ENCODE measurements at regions not wholly inside any gene's neighbourhood (a gene's known extent, or its start where the extent isn't known, plus 50 kb on each side); places are given as distances from the start of the nearest gene placed in this dataset.

GRCh38 chr4:98794565-98795205 lies 134.2 kb downstream of the EIF4E start:
- no peak for TF ChIP-seq POLR2AphosphoS5 (IDR thresholded peaks at IDR 0.05)
- no peak for TF ChIP-seq CTCF (IDR thresholded peaks at IDR 0.05)
- no peak for TF ChIP-seq POLR2A (IDR thresholded peaks at IDR 0.05)
- WGBS: 86% methylated on average over 3 of the region's 3 CpGs
- intact Hi-C loops (cut with DNase I): no loop called here
- H3K4me3 ChIP-seq: no peak overlapping the region
- no peaks in the 10 kb centered on the region for H3K36me3 ChIP-seq
- DNase-seq (ENCODE audit: low spot score): no peak
- H3K27ac ChIP-seq: no peak overlapping the region
- H3K9me3 ChIP-seq: no peaks in the 10 kb centered on the region
- H3K4me1 ChIP-seq (replicated peaks): no peaks in the 10 kb centered on the region
- no peaks in the 10 kb centered on the region for H3K27me3 ChIP-seq (replicated peaks; ENCODE audit: insufficient read depth)

GRCh38 chr4:98793658-98794057 lies 135.2 kb upstream of the TSPAN5 start:
- DNase-seq (ENCODE audit: low spot score): no peak
- 78% methylated on average over 3 of the region's 3 CpGs for WGBS
- intact Hi-C loops (cut with DNase I): no loop called here
- no peaks in the 10 kb centered on the region for H3K27me3 ChIP-seq (replicated peaks; ENCODE audit: insufficient read depth)
- TF ChIP-seq POLR2A (IDR thresholded peaks at IDR 0.05) (no peak), CTCF (IDR thresholded peaks at IDR 0.05) (no peak), POLR2AphosphoS5 (IDR thresholded peaks at IDR 0.05) (no peak)
- no peaks in the 10 kb centered on the region for H3K4me1 ChIP-seq (replicated peaks)
- H3K27ac ChIP-seq: no peak overlapping the region
- no peaks in the 10 kb centered on the region for H3K36me3 ChIP-seq
- H3K9me3 ChIP-seq: no peaks in the 10 kb centered on the region
- H3K4me3 ChIP-seq: no peak overlapping the region

GRCh38 chr4:98786866-98787265 lies 128.5 kb upstream of the TSPAN5 start:
- WGBS: 63% methylated on average over 6 of the region's 6 CpGs
- TF ChIP-seq POLR2A (IDR thresholded peaks at IDR 0.05) (no peak), POLR2AphosphoS5 (IDR thresholded peaks at IDR 0.05) (no peak), CTCF (IDR thresholded peaks at IDR 0.05) (no peak)
- Histone ChIP-seq H3K4me1 (replicated peaks) (no peaks in the 10 kb centered on the region), H3K36me3 (no peaks in the 10 kb centered on the region), H3K27me3 (replicated peaks; ENCODE audit: insufficient read depth) (no peaks in the 10 kb centered on the region), H3K4me3 (no peak overlapping the region), H3K27ac (no peak overlapping the region), H3K9me3 (no peaks in the 10 kb centered on the region)
- intact Hi-C loops (cut with DNase I): no loop called here
- DNase-seq (ENCODE audit: low spot score): no peak

GRCh38 chr4:98784947-98785706 lies 126.7 kb upstream of the TSPAN5 start:
- H3K27ac ChIP-seq: no peak overlapping the region
- DNase-seq (ENCODE audit: low spot score): no peak
- H3K9me3 ChIP-seq: no peaks in the 10 kb centered on the region
- intact Hi-C loops (cut with DNase I): no loop called here
- H3K36me3 ChIP-seq: no peaks in the 10 kb centered on the region
- WGBS: 73% methylated on average over 4 of the region's 4 CpGs
- H3K4me3 ChIP-seq: no peak overlapping the region
- no peaks in the 10 kb centered on the region for H3K4me1 ChIP-seq (replicated peaks)
- TF ChIP-seq POLR2AphosphoS5 (IDR thresholded peaks at IDR 0.05) (no peak), CTCF (IDR thresholded peaks at IDR 0.05) (no peak)
- no peaks in the 10 kb centered on the region for H3K27me3 ChIP-seq (replicated peaks; ENCODE audit: insufficient read depth)

Data from prostate gland (tissue), 2 donors.